ENCODE measurements at regions not wholly inside any gene's neighbourhood (a gene's known extent, or its start where the extent isn't known, plus 50 kb on each side); places are given as distances from the start of the nearest gene placed in this dataset.

GRCh38 chr2:189360861-189361260 lies 80.4 kb upstream of the WDR75 start (continued):
- TF ChIP-seq JUND (IDR thresholded peaks at IDR 0.05) (no peak), TAF1 (conservative IDR thresholded peaks at IDR 0.05) (no peak)

GRCh38 chr2:189362283-189362682 lies 79.0 kb upstream of the WDR75 start:
- TF ChIP-seq TAF1 (conservative IDR thresholded peaks at IDR 0.05), result no peak
- TF ChIP-seq EGR1 (IDR thresholded peaks at IDR 0.05; ENCODE audit: low read depth in 2 of 2), result no peak
- no peak for TF ChIP-seq SP1 (IDR thresholded peaks at IDR 0.05)
- no peak for TF ChIP-seq RAD21 (IDR thresholded peaks at IDR 0.05)
- TF ChIP-seq MAX (IDR thresholded peaks at IDR 0.05), result no peak
- TF ChIP-seq FOXA2 (IDR thresholded peaks at IDR 0.05), result no peak
- TF ChIP-seq NR2F2 (IDR thresholded peaks at IDR 0.05), result no peak
- TF ChIP-seq ZBTB33 (IDR thresholded peaks at IDR 0.05), result no peak
- no peak for TF ChIP-seq FOXA1 (IDR thresholded peaks at IDR 0.05)
- TF ChIP-seq YY1 (IDR thresholded peaks at IDR 0.05), result no peak
- TF ChIP-seq HNF4G (IDR thresholded peaks at IDR 0.05), result no peak
- no peak for TF ChIP-seq REST (IDR thresholded peaks at IDR 0.05)
- no peak for TF ChIP-seq RXRA (IDR thresholded peaks at IDR 0.05)
- no peak for TF ChIP-seq ATF3 (IDR thresholded peaks at IDR 0.05)
- no peak for TF ChIP-seq HNF4A (conservative IDR thresholded peaks at IDR 0.05)
- TF ChIP-seq JUND (IDR thresholded peaks at IDR 0.05), result no peak

GRCh38 chr2:189363559-189363958 lies 77.7 kb upstream of the WDR75 start:
- no peak for TF ChIP-seq FOXA1 (IDR thresholded peaks at IDR 0.05)
- no peak for TF ChIP-seq HNF4G (IDR thresholded peaks at IDR 0.05)
- TF ChIP-seq ATF3 (IDR thresholded peaks at IDR 0.05), result no peak
- no peak for TF ChIP-seq GABPA (IDR thresholded peaks at IDR 0.05 in 1 of 2, conservative IDR thresholded peaks at IDR 0.05 in 1 of 2)
- TF ChIP-seq MAX (IDR thresholded peaks at IDR 0.05), result no peak
- no peak for TF ChIP-seq FOXA2 (IDR thresholded peaks at IDR 0.05)
- no peak for TF ChIP-seq JUND (IDR thresholded peaks at IDR 0.05)
- TF ChIP-seq EGR1 (IDR thresholded peaks at IDR 0.05; ENCODE audit: low read depth in 2 of 2), result no peak
- TF ChIP-seq TAF1 (conservative IDR thresholded peaks at IDR 0.05), result no peak
- TF ChIP-seq YY1 (IDR thresholded peaks at IDR 0.05), result no peak
- H3K9ac ChIP-seq (ENCODE audit: low read depth in 1 of 2, low read length in 2 of 2), result no peak overlapping the region
- 89% methylated on average over 2 of the region's 2 CpGs for WGBS
- no peak for DNase-seq (ENCODE audit: low spot score)
- no peaks in the 10 kb centered on the region for H3K27me3 ChIP-seq (ENCODE audit: control insufficient read depth in 4 of 4, insufficient read depth in 4 of 4, low read length in 3 of 4)
- no peak overlapping the region for H3K4me3 ChIP-seq (ENCODE audit: low read depth in 1 of 3, low read length in 3 of 3)
- H3K9me3 ChIP-seq (ENCODE audit: control insufficient read depth in 4 of 4, low read length in 3 of 4), result no peaks in the 10 kb centered on the region
- H3K27ac ChIP-seq (ENCODE audit: low read depth in 1 of 2, low read length in 2 of 2), result no peak overlapping the region
- H3K4me1 ChIP-seq (ENCODE audit: control insufficient read depth in 4 of 4, insufficient read depth in 4 of 4, low read length in 3 of 4), result no peaks in the 10 kb centered on the region
- H3K36me3 ChIP-seq (ENCODE audit: control insufficient read depth in 4 of 4, insufficient read depth in 3 of 4, low read depth in 1 of 4, low read length in 3 of 4), result no peaks in the 10 kb centered on the region

More at GRCh38 chr2:189362283-189362682, 79.0 kb upstream of the WDR75 start:
- DNase-seq (ENCODE audit: low spot score), result no peak
- Histone ChIP-seq H3K4me1 (ENCODE audit: control insufficient read depth in 4 of 4, insufficient read depth in 4 of 4, low read length in 3 of 4) (no peaks in the 10 kb centered on the region), H3K9me3 (ENCODE audit: control insufficient read depth in 4 of 4, low read length in 3 of 4) (no peaks in the 10 kb centered on the region), H3K27me3 (ENCODE audit: control insufficient read depth in 4 of 4, insufficient read depth in 4 of 4, low read length in 3 of 4) (no peaks in the 10 kb centered on the region), H3K27ac (ENCODE audit: low read depth in 1 of 2, low read length in 2 of 2) (no peak overlapping the region), H3K36me3 (ENCODE audit: control insufficient read depth in 4 of 4, insufficient read depth in 3 of 4, low read depth in 1 of 4, low read length in 3 of 4) (no peaks in the 10 kb centered on the region), H3K9ac (ENCODE audit: low read depth in 1 of 2, low read length in 2 of 2) (no peak overlapping the region), H3K4me3 (ENCODE audit: low read depth in 1 of 3, low read length in 3 of 3) (no peak overlapping the region)

Measured in liver (tissue), 7 donors.